Calu3 (cell line): ENCODE measurements at regions not wholly inside any gene's neighbourhood (a gene's known extent, or its start where the extent isn't known, plus 50 kb on each side); places are given as distances from the start of the nearest gene placed in this dataset.

Experiments used
- BruUV-seq: library from RNA; stranded (reverse); fragments of 400-500 nt; replicated peaks from 2 replicates; lab custom pipeline; 2021; lab: Mats Ljungman, UMichigan
- CTCF ChIA-PET: fragments of 300-600 bp; sonication (Branson Sonifier 250); formaldehyde crosslinking; loops from one replicate; lab custom pipeline; 2022; ENCODE audit warnings: antibody characterized with exemption; lab: Charles Lee
- DNase-seq: peaks from one replicate; pipeline ENCODE4 v3.0.0; 2022
- H3K27ac Mint-ChIP-seq: one replicate; pipeline ENCODE4 v1.8.0; 2022; ENCODE audit warnings: mixed read lengths; ENCODE audit not compliant: unreplicated experiment
- H3K27me3 Mint-ChIP-seq: one replicate; pipeline ENCODE4 v1.8.0; 2022; ENCODE audit warnings: mixed read lengths; ENCODE audit not compliant: unreplicated experiment
- H3K36me3 Mint-ChIP-seq: one replicate; pipeline ENCODE4 v1.8.0; 2022; ENCODE audit warnings: mild to moderate bottlenecking, moderate library complexity, mixed read lengths; ENCODE audit not compliant: insufficient read depth, unreplicated experiment
- H3K4me1 Mint-ChIP-seq: one replicate; pipeline ENCODE4 v1.8.0; 2022; ENCODE audit warnings: mild to moderate bottlenecking, low read depth, mixed read lengths; ENCODE audit not compliant: unreplicated experiment
- H3K4me3 Mint-ChIP-seq: one replicate; pipeline ENCODE4 v1.8.0; 2022; ENCODE audit warnings: mild to moderate bottlenecking, low read depth, moderate library complexity, mixed read lengths; ENCODE audit not compliant: unreplicated experiment
- H3K9me3 Mint-ChIP-seq: one replicate; pipeline ENCODE4 v1.8.0; 2022; ENCODE audit warnings: low read depth, mixed read lengths; ENCODE audit not compliant: unreplicated experiment
- intact Hi-C: fragments of 100-400 bp; cut with micrococcal nuclease; formaldehyde crosslinking; loops from one replicate; pipeline ENCODE4 v1.10.0; 2022; ENCODE audit not compliant: unreplicated experiment
- TF ChIP-seq, protein P1 (sequence below): fragments of 200-600 bp; IDR thresholded peaks from one replicate; pipeline ENCODE4 v1.8.0; 2022; ENCODE audit warnings: antibody characterized with exemption; ENCODE audit not compliant: unreplicated experiment

DNA sequence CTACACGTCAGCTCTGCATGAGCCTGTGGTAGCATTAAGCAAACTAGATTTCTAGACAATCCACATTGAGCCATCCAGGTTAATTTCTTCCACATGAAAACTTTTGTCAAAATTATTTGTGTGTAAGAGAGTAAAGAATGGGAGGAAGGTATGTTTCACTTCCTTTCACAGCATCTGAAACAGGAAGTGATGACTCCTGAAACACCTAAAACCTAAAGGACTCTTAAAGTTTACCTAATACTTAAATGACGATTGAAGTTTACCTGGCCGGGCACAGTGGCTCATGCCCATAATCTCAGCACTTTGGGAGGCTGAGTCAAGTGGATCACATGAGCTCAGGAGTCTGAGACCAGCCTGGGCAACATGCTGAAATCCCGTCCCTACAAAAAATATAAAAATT, 223.8 kb downstream of the CEMIP2 start:
- Mint-ChIP-seq H3K4me1 (no peaks in the 10 kb centered on the region), H3K4me3 (no peak overlapping the region), H3K36me3 (no peaks in the 10 kb centered on the region), H3K27ac (no peak overlapping the region), H3K9me3 (no peaks in the 10 kb centered on the region), H3K27me3 (no peaks in the 10 kb centered on the region)
- BruUV-seq: no TSS peak
- no peak for DNase-seq
- CTCF ChIA-PET: interaction anchor here (0.6 kb wide), 1 partner anchor 481 kb away, joined by 4 read pairs; no protein-coding TSS in a partner anchor
- intact Hi-C loops: no loop called here
- TF ChIP-seq, protein P1, sequence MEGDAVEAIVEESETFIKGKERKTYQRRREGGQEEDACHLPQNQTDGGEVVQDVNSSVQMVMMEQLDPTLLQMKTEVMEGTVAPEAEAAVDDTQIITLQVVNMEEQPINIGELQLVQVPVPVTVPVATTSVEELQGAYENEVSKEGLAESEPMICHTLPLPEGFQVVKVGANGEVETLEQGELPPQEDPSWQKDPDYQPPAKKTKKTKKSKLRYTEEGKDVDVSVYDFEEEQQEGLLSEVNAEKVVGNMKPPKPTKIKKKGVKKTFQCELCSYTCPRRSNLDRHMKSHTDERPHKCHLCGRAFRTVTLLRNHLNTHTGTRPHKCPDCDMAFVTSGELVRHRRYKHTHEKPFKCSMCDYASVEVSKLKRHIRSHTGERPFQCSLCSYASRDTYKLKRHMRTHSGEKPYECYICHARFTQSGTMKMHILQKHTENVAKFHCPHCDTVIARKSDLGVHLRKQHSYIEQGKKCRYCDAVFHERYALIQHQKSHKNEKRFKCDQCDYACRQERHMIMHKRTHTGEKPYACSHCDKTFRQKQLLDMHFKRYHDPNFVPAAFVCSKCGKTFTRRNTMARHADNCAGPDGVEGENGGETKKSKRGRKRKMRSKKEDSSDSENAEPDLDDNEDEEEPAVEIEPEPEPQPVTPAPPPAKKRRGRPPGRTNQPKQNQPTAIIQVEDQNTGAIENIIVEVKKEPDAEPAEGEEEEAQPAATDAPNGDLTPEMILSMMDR: no peak

DNA sequence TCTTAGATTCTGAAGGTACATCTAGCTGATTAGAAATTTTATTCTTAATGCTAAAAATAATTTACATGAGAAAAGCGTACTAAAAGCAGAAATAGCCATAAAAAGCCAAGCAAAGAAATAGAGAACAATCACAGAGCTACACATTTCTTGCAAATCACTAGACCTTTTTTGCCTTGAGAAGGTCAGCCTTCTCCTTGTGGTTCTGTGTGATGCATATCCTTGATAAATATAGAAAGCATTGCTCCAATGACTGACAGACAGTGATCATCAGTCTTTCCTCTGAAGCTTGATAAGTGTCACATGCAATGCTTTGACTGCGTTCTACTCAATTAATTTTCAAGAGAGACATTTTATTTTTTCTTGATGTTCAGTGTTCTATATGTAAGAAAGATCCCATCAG, 226.9 kb downstream of the CEMIP2 start:
- Mint-ChIP-seq H3K9me3 (no peaks in the 10 kb centered on the region), H3K4me1 (no peaks in the 10 kb centered on the region), H3K36me3 (no peaks in the 10 kb centered on the region), H3K27ac (no peak overlapping the region), H3K27me3 (no peaks in the 10 kb centered on the region), H3K4me3 (no peak overlapping the region)
- TF ChIP-seq, protein P1: no peak
- BruUV-seq: no TSS peak
- CTCF ChIA-PET: no interaction called here
- DNase-seq: no peak
- intact Hi-C loops: no loop called here

DNA sequence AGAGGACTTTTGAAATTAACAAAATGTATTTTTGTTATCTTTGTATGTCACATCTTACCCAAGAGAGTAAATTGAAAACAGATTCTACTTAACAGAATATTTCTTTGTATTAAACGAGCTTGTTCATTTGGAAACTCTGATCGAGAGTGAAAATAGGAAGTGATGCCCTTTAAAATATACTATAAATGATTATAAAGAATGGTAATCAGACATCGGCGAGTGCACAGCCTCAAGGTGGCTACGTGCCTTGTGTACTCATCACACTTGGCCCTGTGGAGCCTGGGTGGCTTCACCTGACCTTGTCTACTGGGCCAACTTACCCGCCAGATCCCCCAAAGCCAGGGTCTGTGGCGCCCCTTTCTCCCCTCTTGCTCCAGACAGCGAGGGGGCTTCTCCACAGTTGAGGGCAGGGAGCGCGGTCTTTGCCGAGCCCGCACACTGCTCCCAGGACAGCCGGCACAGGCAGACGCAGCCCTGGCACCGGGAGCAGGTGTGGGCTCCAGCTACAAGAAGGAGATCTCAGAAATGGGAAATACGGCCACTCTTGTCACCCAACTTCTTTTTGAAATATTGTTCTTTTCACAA, 243.2 kb downstream of the CEMIP2 start:
- BruUV-seq: no TSS peak
- Mint-ChIP-seq H3K36me3 (no peaks in the 10 kb centered on the region), H3K4me1 (no peaks in the 10 kb centered on the region), H3K4me3 (no peak overlapping the region), H3K27me3 (no peaks in the 10 kb centered on the region), H3K9me3 (no peaks in the 10 kb centered on the region), H3K27ac (no peak overlapping the region)
- TF ChIP-seq, protein P1: no peak
- no peak for DNase-seq
- intact Hi-C loops: no loop called here
- CTCF ChIA-PET: no interaction called here

DNA sequence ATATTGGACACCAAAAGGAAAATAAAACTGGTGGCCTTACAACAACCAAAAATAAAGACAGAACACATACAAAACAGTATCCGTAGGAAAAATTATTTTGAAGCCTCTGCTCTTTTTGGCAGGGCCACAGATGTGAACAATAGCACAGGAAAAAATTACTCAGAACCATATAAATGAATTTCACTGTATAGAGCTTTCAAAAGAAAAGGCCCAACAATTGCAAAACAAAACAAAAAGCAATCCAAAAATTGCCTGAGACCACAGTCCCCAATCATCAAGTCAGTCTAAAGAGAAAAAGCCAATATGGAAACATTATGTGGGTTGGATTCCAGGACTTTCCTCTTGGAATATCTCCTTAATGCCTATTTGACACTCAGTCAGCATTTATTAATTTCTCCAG, 243.8 kb downstream of the CEMIP2 start:
- CTCF ChIA-PET: no interaction called here
- Mint-ChIP-seq H3K27me3 (no peaks in the 10 kb centered on the region), H3K9me3 (no peaks in the 10 kb centered on the region), H3K36me3 (no peaks in the 10 kb centered on the region), H3K27ac (no peak overlapping the region), H3K4me1 (no peaks in the 10 kb centered on the region), H3K4me3 (no peak overlapping the region)
- TF ChIP-seq, protein P1: no peak
- no peak for DNase-seq
- intact Hi-C loops: no loop called here
- BruUV-seq: no TSS peak
